HepG2 (cell line): ENCODE measurements at regions not wholly inside any gene's neighbourhood (a gene's known extent, or its start where the extent isn't known, plus 50 kb on each side); places are given as distances from the start of the nearest gene placed in this dataset.

Experiments used
- BRF2 ChIP-seq: sonication (generic); formaldehyde crosslinking; IDR thresholded peaks from 2 replicates; pipeline ENCODE4 v1.8.1; 2022; ENCODE audit warnings: mild to moderate bottlenecking, missing genetic modification reagents
- ELF1 ChIP-seq: sonication (generic); formaldehyde crosslinking; IDR thresholded peaks from 2 replicates; pipeline ENCODE4 v1.4.0; 2020; ENCODE audit warnings: missing genetic modification reagents
- FOXP1 ChIP-seq, 2 experiments: fragments of 450-650 bp in 1 of 2; IDR thresholded peaks; 2 replicates each; pipeline ENCODE4 v1.6.1; 2017 to 2018; ENCODE audit warnings: antibody characterized with exemption in 1 of 2
- GABPA ChIP-seq, 2 experiments: IDR thresholded peaks; 2 replicates each; pipeline ENCODE4 v1.6.1; 2011 to 2016; ENCODE audit warnings: low read depth in 2 of 2, low read length in 1 of 2, missing biosample characterization in 1 of 2, missing genetic modification characterization in 1 of 2
- MYC ChIP-seq: sonication (generic); formaldehyde crosslinking; IDR thresholded peaks from 2 replicates; pipeline ENCODE4 v1.9.0; 2021; ENCODE audit warnings: missing genetic modification reagents, borderline replicate concordance
- RAD51 ChIP-seq: fragments of 450-650 bp; IDR thresholded peaks from 2 replicates; pipeline ENCODE4 v1.6.1; 2016; ENCODE audit warnings: borderline replicate concordance
- RFX5 ChIP-seq: IDR thresholded peaks from 2 replicates; pipeline ENCODE4 v1.6.1; 2011; ENCODE audit warnings: low read depth, low read length, improper control_type of control experiment
- ZBTB43 ChIP-seq: sonication (generic); formaldehyde crosslinking; conservative IDR thresholded peaks from 2 replicates; pipeline ENCODE4 v1.4.0; 2020; ENCODE audit warnings: missing genetic modification reagents
- ZNF33A ChIP-seq: sonication (generic); formaldehyde crosslinking; IDR thresholded peaks from 2 replicates; pipeline ENCODE4 v1.5.1; 2020; ENCODE audit warnings: missing genetic modification reagents, mild to moderate bottlenecking, moderate library complexity, borderline replicate concordance
- ZNF75D ChIP-seq: sonication (generic); formaldehyde crosslinking; IDR thresholded peaks from 2 replicates; pipeline ENCODE4 v1.8.1; 2023; ENCODE audit warnings: missing genetic modification reagents, mild to moderate bottlenecking, borderline replicate concordance
- TF ChIP-seq, protein P1 (sequence below): sonication (generic); formaldehyde crosslinking; IDR thresholded peaks from 2 replicates; pipeline ENCODE4 v1.5.0; 2020; ENCODE audit warnings: mild to moderate bottlenecking, missing genetic modification reagents, moderate library complexity

DNA sequence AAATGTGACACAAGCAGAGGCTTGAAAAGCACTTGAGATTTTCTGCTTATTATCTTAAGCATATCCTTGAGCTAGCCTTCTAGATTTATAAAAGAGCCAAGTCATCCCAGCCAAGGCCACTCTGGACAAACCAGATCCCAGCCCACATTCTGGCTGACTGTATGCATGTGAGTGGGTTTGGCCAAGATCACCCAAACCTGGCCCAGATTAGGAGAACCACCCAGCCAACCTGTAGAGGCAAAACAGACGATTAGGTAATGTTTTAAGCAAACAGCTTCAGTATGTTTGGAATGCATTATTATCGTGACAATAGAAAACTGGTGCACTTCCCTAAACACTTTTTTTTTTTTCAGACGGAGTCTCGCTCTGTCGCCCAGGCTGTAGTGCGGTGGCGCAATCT lies 151.9 kb downstream of the SPATA31D1 start:
- TF ChIP-seq RFX5, result no peak
- TF ChIP-seq, protein P1, sequence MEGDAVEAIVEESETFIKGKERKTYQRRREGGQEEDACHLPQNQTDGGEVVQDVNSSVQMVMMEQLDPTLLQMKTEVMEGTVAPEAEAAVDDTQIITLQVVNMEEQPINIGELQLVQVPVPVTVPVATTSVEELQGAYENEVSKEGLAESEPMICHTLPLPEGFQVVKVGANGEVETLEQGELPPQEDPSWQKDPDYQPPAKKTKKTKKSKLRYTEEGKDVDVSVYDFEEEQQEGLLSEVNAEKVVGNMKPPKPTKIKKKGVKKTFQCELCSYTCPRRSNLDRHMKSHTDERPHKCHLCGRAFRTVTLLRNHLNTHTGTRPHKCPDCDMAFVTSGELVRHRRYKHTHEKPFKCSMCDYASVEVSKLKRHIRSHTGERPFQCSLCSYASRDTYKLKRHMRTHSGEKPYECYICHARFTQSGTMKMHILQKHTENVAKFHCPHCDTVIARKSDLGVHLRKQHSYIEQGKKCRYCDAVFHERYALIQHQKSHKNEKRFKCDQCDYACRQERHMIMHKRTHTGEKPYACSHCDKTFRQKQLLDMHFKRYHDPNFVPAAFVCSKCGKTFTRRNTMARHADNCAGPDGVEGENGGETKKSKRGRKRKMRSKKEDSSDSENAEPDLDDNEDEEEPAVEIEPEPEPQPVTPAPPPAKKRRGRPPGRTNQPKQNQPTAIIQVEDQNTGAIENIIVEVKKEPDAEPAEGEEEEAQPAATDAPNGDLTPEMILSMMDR (CRISPR knock-in tag), result no peak
- no peak for TF ChIP-seq ELF1
- no peak for TF ChIP-seq RAD51
- TF ChIP-seq ZNF75D (CRISPR knock-in tag), result no peak
- TF ChIP-seq ZBTB43 (CRISPR knock-in tag), result no peak
- TF ChIP-seq FOXP1 (IDR thresholded peaks at IDR 0.05), result no peak
- no peak for TF ChIP-seq FOXP1 (CRISPR knock-in tag; IDR thresholded peaks at IDR 0.05)
- TF ChIP-seq BRF2 (CRISPR knock-in tag), result no peak
- no peak for TF ChIP-seq ZNF33A
- no peak for TF ChIP-seq MYC
- TF ChIP-seq GABPA (IDR thresholded peaks at IDR 0.05; ENCODE audit: low read depth, low read length), result no peak
- no peak for TF ChIP-seq GABPA (CRISPR knock-in tag; IDR thresholded peaks at IDR 0.05; ENCODE audit: low read depth)
